GM21360 (cell line): ENCODE measurements at regions not wholly inside any gene's neighbourhood (a gene's known extent, or its start where the extent isn't known, plus 50 kb on each side); places are given as distances from the start of the nearest gene placed in this dataset.

Experiments
- ATAC-seq: cut with Tn5 transposase; IDR thresholded peaks from one replicate; pipeline ENCODE4 v1.9.1; 2021; ENCODE audit warnings: mild to moderate bottlenecking, moderate library complexity; ENCODE audit not compliant: unreplicated experiment

GRCh38 chr3:111311126-111311525 lies 230.9 kb upstream of the CD96 start:
- ATAC-seq = no peak

- peak; percentile 91 for ATAC-seq
Observed at GRCh38 chr3:111311709-111312235, 230.2 kb upstream of the CD96 start.

- no peak for ATAC-seq
Observed at GRCh38 chr3:111314181-111314873, 227.7 kb upstream of the CD96 start.

GRCh38 chr3:111314898-111315297 lies 227.1 kb upstream of the CD96 start:
- no peak for ATAC-seq

GRCh38 chr3:111315930-111316587 lies 225.9 kb upstream of the CD96 start:
- ATAC-seq = no peak

GRCh38 chr3:111318289-111318688 lies 223.7 kb upstream of the CD96 start:
- ATAC-seq = no peak

- ATAC-seq = no peak
Observed at GRCh38 chr3:111319598-111319997, 222.4 kb upstream of the CD96 start.

- ATAC-seq = no peak
Observed at GRCh38 chr3:111321786-111322185, 220.2 kb upstream of the CD96 start.

- ATAC-seq = no peak
Observed at GRCh38 chr3:111323019-111323418, 219.0 kb upstream of the CD96 start.

- no peak for ATAC-seq
Observed at GRCh38 chr3:111324151-111324550, 217.8 kb upstream of the CD96 start.

- peak; percentile 56 for ATAC-seq
Observed at GRCh38 chr3:111324645-111325044, 217.4 kb upstream of the CD96 start.

- no peak for ATAC-seq
Observed at GRCh38 chr3:111325160-111325718, 216.8 kb upstream of the CD96 start.

- peak; percentile 44 for ATAC-seq
Observed at GRCh38 chr3:111326144-111326995, 215.6 kb upstream of the CD96 start.

- no peak for ATAC-seq
Observed at GRCh38 chr3:111331306-111331705, 210.7 kb upstream of the CD96 start.

- no peak for ATAC-seq
Observed at GRCh38 chr3:111331912-111332311, 210.1 kb upstream of the CD96 start.

- ATAC-seq = no peak
Observed at GRCh38 chr3:111332488-111333080, 209.4 kb upstream of the CD96 start.

- ATAC-seq = no peak
Observed at GRCh38 chr3:111333642-111334041, 208.4 kb upstream of the CD96 start.

- ATAC-seq = peak; percentile 70
Observed at GRCh38 chr3:111335512-111336303, 206.3 kb upstream of the CD96 start.

- ATAC-seq = no peak
Observed at GRCh38 chr3:111336511-111336910, 205.5 kb upstream of the CD96 start.
